Peyer's patch (tissue), 4 donors: ENCODE measurements at regions not wholly inside any gene's neighbourhood (a gene's known extent, or its start where the extent isn't known, plus 50 kb on each side); places are given as distances from the start of the nearest gene placed in this dataset.

Experiments
- POLR2A ChIP-seq, 2 donors: fragments of 450-650 bp; IDR thresholded peaks; one replicate each; pipeline ENCODE4 v1.5.1; 2017; ENCODE audit warnings: antibody characterized with exemption in 2 of 2, mild to moderate bottlenecking in 2 of 2, moderate library complexity in 2 of 2
- TF ChIP-seq, protein P1 (sequence below), 6 experiments: fragments of 450-650 bp in 4 of 6; fragments of 200-600 bp in 2 of 6; sonication (generic) in 1 of 6; IDR thresholded peaks; one replicate each; pipeline ENCODE4 v1.5.1; 2017 to 2019; ENCODE audit warnings: antibody characterized with exemption in 6 of 6, mild to moderate bottlenecking in 3 of 6, moderate library complexity in 1 of 6

DNA sequence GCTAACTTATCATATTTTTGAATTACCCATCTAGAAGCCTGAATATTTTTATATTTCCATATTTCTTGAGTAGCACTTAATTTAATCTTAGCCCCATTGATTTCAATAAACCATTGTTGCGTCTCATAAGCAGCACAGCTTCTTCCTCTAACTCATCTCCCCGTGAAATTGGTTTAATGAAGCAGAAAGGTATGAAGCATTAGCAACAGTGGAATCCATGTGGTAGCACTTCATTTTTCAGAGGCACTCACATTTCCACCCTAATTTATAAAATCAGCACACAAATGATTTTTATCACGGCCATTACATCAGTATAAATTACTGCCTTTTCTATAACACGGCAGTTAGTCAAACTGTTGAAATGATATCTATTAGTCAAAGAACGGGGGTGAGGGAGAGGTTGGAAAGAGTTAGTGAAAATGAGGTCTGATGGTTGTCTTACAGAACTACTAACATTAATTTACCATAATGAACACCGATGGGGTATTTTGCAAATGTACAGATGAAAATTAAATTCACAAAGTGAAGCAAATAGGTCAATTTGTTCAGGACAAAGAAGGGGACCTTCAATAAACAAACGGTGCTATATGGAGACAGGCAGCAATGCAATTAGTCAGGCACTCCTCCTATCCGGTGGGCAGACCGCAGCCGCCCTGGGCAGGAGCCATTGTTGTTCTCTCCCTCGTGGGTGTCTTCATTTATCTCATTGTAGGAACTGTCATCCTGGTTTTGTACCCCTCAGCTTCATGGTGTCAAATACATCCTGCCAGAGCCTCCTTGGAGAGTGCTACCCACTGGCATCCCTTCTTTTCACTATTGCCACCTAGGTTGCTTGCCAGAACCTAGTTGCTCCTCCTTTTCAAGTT lies 205.7 kb downstream of the SOX3 start:
- TF ChIP-seq, protein P1, sequence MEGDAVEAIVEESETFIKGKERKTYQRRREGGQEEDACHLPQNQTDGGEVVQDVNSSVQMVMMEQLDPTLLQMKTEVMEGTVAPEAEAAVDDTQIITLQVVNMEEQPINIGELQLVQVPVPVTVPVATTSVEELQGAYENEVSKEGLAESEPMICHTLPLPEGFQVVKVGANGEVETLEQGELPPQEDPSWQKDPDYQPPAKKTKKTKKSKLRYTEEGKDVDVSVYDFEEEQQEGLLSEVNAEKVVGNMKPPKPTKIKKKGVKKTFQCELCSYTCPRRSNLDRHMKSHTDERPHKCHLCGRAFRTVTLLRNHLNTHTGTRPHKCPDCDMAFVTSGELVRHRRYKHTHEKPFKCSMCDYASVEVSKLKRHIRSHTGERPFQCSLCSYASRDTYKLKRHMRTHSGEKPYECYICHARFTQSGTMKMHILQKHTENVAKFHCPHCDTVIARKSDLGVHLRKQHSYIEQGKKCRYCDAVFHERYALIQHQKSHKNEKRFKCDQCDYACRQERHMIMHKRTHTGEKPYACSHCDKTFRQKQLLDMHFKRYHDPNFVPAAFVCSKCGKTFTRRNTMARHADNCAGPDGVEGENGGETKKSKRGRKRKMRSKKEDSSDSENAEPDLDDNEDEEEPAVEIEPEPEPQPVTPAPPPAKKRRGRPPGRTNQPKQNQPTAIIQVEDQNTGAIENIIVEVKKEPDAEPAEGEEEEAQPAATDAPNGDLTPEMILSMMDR (IDR thresholded peaks at IDR 0.05), result no peak
- no peak for TF ChIP-seq POLR2A (IDR thresholded peaks at IDR 0.05)
